SU-DHL-6 (cell line): ENCODE measurements at regions not wholly inside any gene's neighbourhood (a gene's known extent, or its start where the extent isn't known, plus 50 kb on each side); places are given as distances from the start of the nearest gene placed in this dataset.

Source experiments
- EZH2phosphoT487 ChIP-seq: fragments of 200-600 bp; sonication (generic), shearing (Covaris generic); conservative IDR thresholded peaks from 2 replicates; pipeline ENCODE4 v1.6.1; 2018; ENCODE audit warnings: mild to moderate bottlenecking, antibody characterized with exemption, low read length, moderate library complexity, mixed read lengths
- TF ChIP-seq, protein P1 (sequence below): fragments of 200-600 bp; sonication (generic); IDR thresholded peaks from one replicate; pipeline ENCODE4 v1.5.1; 2017; ENCODE audit warnings: antibody characterized with exemption, mild to moderate bottlenecking, low read length, moderate library complexity; ENCODE audit not compliant: insufficient read depth, poor library complexity, severe bottlenecking

DNA sequence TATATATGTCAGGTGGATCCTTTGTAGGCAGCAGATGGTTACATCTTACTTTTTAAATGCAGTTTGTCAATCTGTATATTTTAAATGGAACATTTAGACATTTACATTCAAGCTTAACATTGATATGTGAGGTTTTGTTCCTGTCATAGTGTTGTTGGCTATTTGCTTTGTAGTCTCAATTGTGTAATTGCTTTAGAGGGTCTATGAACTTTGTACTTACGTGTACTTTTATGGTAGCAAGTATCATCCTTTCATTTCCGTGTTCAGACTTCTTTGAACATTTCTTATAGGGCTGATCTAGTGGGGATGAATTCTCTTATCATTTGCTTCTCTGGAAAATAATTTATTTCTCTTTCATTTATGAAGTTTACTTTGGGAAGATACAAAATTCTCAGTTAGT lies 656.0 kb downstream of the OTOL1 start:
- TF ChIP-seq, protein P1, sequence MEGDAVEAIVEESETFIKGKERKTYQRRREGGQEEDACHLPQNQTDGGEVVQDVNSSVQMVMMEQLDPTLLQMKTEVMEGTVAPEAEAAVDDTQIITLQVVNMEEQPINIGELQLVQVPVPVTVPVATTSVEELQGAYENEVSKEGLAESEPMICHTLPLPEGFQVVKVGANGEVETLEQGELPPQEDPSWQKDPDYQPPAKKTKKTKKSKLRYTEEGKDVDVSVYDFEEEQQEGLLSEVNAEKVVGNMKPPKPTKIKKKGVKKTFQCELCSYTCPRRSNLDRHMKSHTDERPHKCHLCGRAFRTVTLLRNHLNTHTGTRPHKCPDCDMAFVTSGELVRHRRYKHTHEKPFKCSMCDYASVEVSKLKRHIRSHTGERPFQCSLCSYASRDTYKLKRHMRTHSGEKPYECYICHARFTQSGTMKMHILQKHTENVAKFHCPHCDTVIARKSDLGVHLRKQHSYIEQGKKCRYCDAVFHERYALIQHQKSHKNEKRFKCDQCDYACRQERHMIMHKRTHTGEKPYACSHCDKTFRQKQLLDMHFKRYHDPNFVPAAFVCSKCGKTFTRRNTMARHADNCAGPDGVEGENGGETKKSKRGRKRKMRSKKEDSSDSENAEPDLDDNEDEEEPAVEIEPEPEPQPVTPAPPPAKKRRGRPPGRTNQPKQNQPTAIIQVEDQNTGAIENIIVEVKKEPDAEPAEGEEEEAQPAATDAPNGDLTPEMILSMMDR: no peak
- no peak for TF ChIP-seq EZH2phosphoT487
